Activated T-cell treated with anti-CD3 and anti-CD28 coated beads, Interleukin-2, amount 50 U/mL, for 4 hours (primary cell): ENCODE measurements at regions not wholly inside any gene's neighbourhood (a gene's known extent, or its start where the extent isn't known, plus 50 kb on each side); places are given as distances from the start of the nearest gene placed in this dataset.

Source experiments
- ATAC-seq, 2 donors: fragments of 200-7000 bp; cut with Tn5 transposase; one replicate each; pipeline ENCODE4 v1.10.0; 2021
- DNase-seq: peaks from one replicate; pipeline ENCODE4 v3.0.0-alpha.2; 2020
- H3K27me3 Mint-ChIP-seq: one replicate; pipeline ENCODE4 v1.8.0; 2021; ENCODE audit warnings: low read depth, mixed read lengths
- H3K36me3 Mint-ChIP-seq: one replicate; pipeline ENCODE4 v1.8.0; 2022; ENCODE audit warnings: mixed read lengths; ENCODE audit not compliant: insufficient read depth
- H3K4me1 Mint-ChIP-seq: one replicate; pipeline ENCODE4 v1.8.0; 2021; ENCODE audit warnings: low read depth, mixed read lengths
- H3K4me3 Mint-ChIP-seq: one replicate; pipeline ENCODE4 v1.8.0; 2021; ENCODE audit warnings: mild to moderate bottlenecking, moderate library complexity, mixed read lengths
- H3K9me3 Mint-ChIP-seq: one replicate; pipeline ENCODE4 v1.8.0; 2021; ENCODE audit warnings: mixed read lengths

GRCh38 chr17:72512649-72513556, 392.1 kb downstream of the SOX9 start:
- H3K36me3 Mint-ChIP-seq: no peaks in the 10 kb centered on the region
- H3K27me3 Mint-ChIP-seq: no peaks in the 10 kb centered on the region
- no peak overlapping the region for H3K4me3 Mint-ChIP-seq
- ATAC-seq (no peak), DNase-seq (no peak)
- H3K4me1 Mint-ChIP-seq: no peaks in the 10 kb centered on the region
- H3K9me3 Mint-ChIP-seq: no peaks in the 10 kb centered on the region

GRCh38 chr17:72514321-72514861, 393.6 kb downstream of the SOX9 start:
- ATAC-seq (no peak), DNase-seq (no peak)
- no peaks in the 10 kb centered on the region for H3K9me3 Mint-ChIP-seq
- H3K4me1 Mint-ChIP-seq: no peaks in the 10 kb centered on the region
- H3K4me3 Mint-ChIP-seq: no peak overlapping the region
- H3K36me3 Mint-ChIP-seq: no peaks in the 10 kb centered on the region
- H3K27me3 Mint-ChIP-seq: no peaks in the 10 kb centered on the region

- H3K9me3 Mint-ChIP-seq: no peaks in the 10 kb centered on the region
- no peaks in the 10 kb centered on the region for H3K4me1 Mint-ChIP-seq
- H3K27me3 Mint-ChIP-seq: no peaks in the 10 kb centered on the region
- no peak overlapping the region for H3K4me3 Mint-ChIP-seq
- no peaks in the 10 kb centered on the region for H3K36me3 Mint-ChIP-seq
- DNase-seq (no peak), ATAC-seq (no peak)
These were observed 394.1 kb downstream of the SOX9 start for GRCh38 chr17:72514891-72515290.

- DNase-seq (no peak), ATAC-seq (no peak)
- Mint-ChIP-seq H3K4me1 (no peaks in the 10 kb centered on the region), H3K36me3 (no peaks in the 10 kb centered on the region), H3K4me3 (no peak overlapping the region), H3K27me3 (no peaks in the 10 kb centered on the region), H3K9me3 (no peaks in the 10 kb centered on the region)
These were observed 394.7 kb downstream of the SOX9 start for GRCh38 chr17:72515291-72516065.

- no peaks in the 10 kb centered on the region for H3K36me3 Mint-ChIP-seq
- no peaks in the 10 kb centered on the region for H3K4me1 Mint-ChIP-seq
- no peaks in the 10 kb centered on the region for H3K9me3 Mint-ChIP-seq
- no peak overlapping the region for H3K4me3 Mint-ChIP-seq
- no peaks in the 10 kb centered on the region for H3K27me3 Mint-ChIP-seq
- no peak for DNase-seq
- no peak for ATAC-seq
These were observed 396.1 kb downstream of the SOX9 start for GRCh38 chr17:72516772-72517399.

- Mint-ChIP-seq H3K4me3 (no peak overlapping the region), H3K36me3 (no peaks in the 10 kb centered on the region), H3K9me3 (no peaks in the 10 kb centered on the region), H3K4me1 (no peaks in the 10 kb centered on the region), H3K27me3 (peaks cover 2% of the 10 kb centered on the region)
- no peak for DNase-seq
- ATAC-seq: no peak
These were observed 396.8 kb downstream of the SOX9 start for GRCh38 chr17:72517413-72518158.

- H3K4me1 Mint-ChIP-seq: no peaks in the 10 kb centered on the region
- H3K36me3 Mint-ChIP-seq: no peaks in the 10 kb centered on the region
- no peak for DNase-seq
- H3K27me3 Mint-ChIP-seq: peaks cover 2% of the 10 kb centered on the region
- no peak for ATAC-seq
- no peaks in the 10 kb centered on the region for H3K9me3 Mint-ChIP-seq
- no peak overlapping the region for H3K4me3 Mint-ChIP-seq
These were observed 397.4 kb downstream of the SOX9 start for GRCh38 chr17:72518159-72518732.

GRCh38 chr17:72518753-72519597, 398.2 kb downstream of the SOX9 start:
- H3K27me3 Mint-ChIP-seq: peaks cover 2% of the 10 kb centered on the region
- ATAC-seq (no peak), DNase-seq (no peak)
- no peak overlapping the region for H3K4me3 Mint-ChIP-seq
- H3K36me3 Mint-ChIP-seq: no peaks in the 10 kb centered on the region
- no peaks in the 10 kb centered on the region for H3K9me3 Mint-ChIP-seq
- H3K4me1 Mint-ChIP-seq: no peaks in the 10 kb centered on the region

GRCh38 chr17:72519598-72519936, 398.7 kb downstream of the SOX9 start:
- DNase-seq (no peak), ATAC-seq (no peak)
- Mint-ChIP-seq H3K4me3 (no peak overlapping the region), H3K36me3 (no peaks in the 10 kb centered on the region), H3K27me3 (peaks cover 2% of the 10 kb centered on the region), H3K4me1 (peaks cover 2% of the 10 kb centered on the region), H3K9me3 (no peaks in the 10 kb centered on the region)

- Mint-ChIP-seq H3K36me3 (no peaks in the 10 kb centered on the region), H3K9me3 (no peaks in the 10 kb centered on the region)
These were observed 400.0 kb downstream of the SOX9 start for GRCh38 chr17:72520665-72521303.

GRCh38 chr17:72523491-72523890, 402.7 kb downstream of the SOX9 start:
- H3K36me3 Mint-ChIP-seq: no peaks in the 10 kb centered on the region
- peaks cover 2% of the 10 kb centered on the region for H3K4me1 Mint-ChIP-seq
- ATAC-seq (no peak), DNase-seq (no peak)
- no peak overlapping the region for H3K4me3 Mint-ChIP-seq
- peaks cover 2% of the 10 kb centered on the region for H3K27me3 Mint-ChIP-seq
- H3K9me3 Mint-ChIP-seq: no peaks in the 10 kb centered on the region

More at GRCh38 chr17:72520665-72521303, 400.0 kb downstream of the SOX9 start:
- Mint-ChIP-seq H3K4me3 (no peak overlapping the region), H3K4me1 (peaks cover 2% of the 10 kb centered on the region), H3K27me3 (peaks cover 2% of the 10 kb centered on the region)
- DNase-seq (no peak), ATAC-seq (no peak)

- H3K4me1 Mint-ChIP-seq: peaks cover 2% of the 10 kb centered on the region
- no peak for ATAC-seq
- no peaks in the 10 kb centered on the region for H3K9me3 Mint-ChIP-seq
- H3K36me3 Mint-ChIP-seq: no peaks in the 10 kb centered on the region
- H3K4me3 Mint-ChIP-seq: no peak overlapping the region
- peaks cover 2% of the 10 kb centered on the region for H3K27me3 Mint-ChIP-seq
- no peak for DNase-seq
These were observed 404.6 kb downstream of the SOX9 start for GRCh38 chr17:72525225-72526015.
